HEK293 (cell line): ENCODE measurements at regions not wholly inside any gene's neighbourhood (a gene's known extent, or its start where the extent isn't known, plus 50 kb on each side); places are given as distances from the start of the nearest gene placed in this dataset.

Experiments used
- CTCF ChIA-PET: fragments of 350-600 bp; formaldehyde crosslinking; extraction: SDS; loops from one replicate; lab custom pipeline; 2021; ENCODE audit warnings: antibody characterized with exemption; lab: Yijun Ruan, JAX
- POLR2A ChIA-PET: fragments of 300-600 bp; formaldehyde crosslinking; extraction: SDS; loops from one replicate; lab custom pipeline; 2020; ENCODE audit warnings: antibody characterized with exemption, inconsistent platforms; lab: Yijun Ruan, JAX
- H3K27ac ChIP-seq: fragments of 200-500 bp; sonication (Bioruptor generic); 2 replicates; pipeline ENCODE4 v1.5.1; 2014; ENCODE audit warnings: low read depth, low read length, control low read depth, inconsistent platforms; ENCODE audit errors: extremely low read depth
- H3K36me3 ChIP-seq, 2 experiments: fragments of 200-500 bp in 1 of 2; sonication (Bioruptor generic) in 1 of 2; 1 replicate in 1 of 2; 2 replicates in 1 of 2; pipeline ENCODE4 v1.5.1; 2014 to 2017; ENCODE audit warnings: inconsistent platforms in 2 of 2, low read length in 2 of 2; ENCODE audit not compliant: control insufficient read depth in 2 of 2, insufficient read depth in 1 of 2
- H3K4me1 ChIP-seq: fragments of 200-500 bp; sonication (Bioruptor generic); 2 replicates; pipeline ENCODE4 v1.5.1; 2014; ENCODE audit warnings: mild to moderate bottlenecking, low read length, inconsistent platforms; ENCODE audit not compliant: control insufficient read depth, insufficient read depth
- H3K4me3 ChIP-seq: 2 replicates; pipeline ENCODE4 v1.5.1; 2011; ENCODE audit warnings: low read depth, mild to moderate bottlenecking, control low read depth, low read length, moderate library complexity
- H3K9me3 ChIP-seq: fragments of 200-500 bp; sonication (Bioruptor generic); 2 replicates; pipeline ENCODE4 v1.5.1; 2014; ENCODE audit warnings: low read depth, low read length, inconsistent platforms; ENCODE audit not compliant: control insufficient read depth, insufficient read depth
- KLF16 ChIP-seq: fragments of 450-650 bp; formaldehyde crosslinking; IDR thresholded peaks from 2 replicates; pipeline ENCODE4 v1.5.1; 2017; ENCODE audit warnings: missing biosample characterization, missing genetic modification characterization
- RBAK ChIP-seq: fragments of 450-650 bp; formaldehyde crosslinking; IDR thresholded peaks from 2 replicates; pipeline ENCODE4 v1.5.1; 2016; ENCODE audit warnings: missing biosample characterization, missing genetic modification characterization
- SP3 ChIP-seq: fragments of 450-650 bp; formaldehyde crosslinking; IDR thresholded peaks from 2 replicates; pipeline ENCODE4 v1.5.1; 2016; ENCODE audit warnings: missing biosample characterization, missing genetic modification characterization
- YY2 ChIP-seq: fragments of 450-650 bp; formaldehyde crosslinking; IDR thresholded peaks from 2 replicates; pipeline ENCODE4 v1.5.1; 2016; ENCODE audit warnings: missing biosample characterization, missing genetic modification characterization
- ZBTB1 ChIP-seq: fragments of 450-650 bp; formaldehyde crosslinking; IDR thresholded peaks from 2 replicates; pipeline ENCODE4 v1.5.1; 2016; ENCODE audit warnings: missing biosample characterization, missing genetic modification characterization
- ZFP37 ChIP-seq: fragments of 450-650 bp; formaldehyde crosslinking; IDR thresholded peaks from 2 replicates; pipeline ENCODE4 v1.5.1; 2016; ENCODE audit warnings: missing biosample characterization, missing genetic modification characterization
- ZNF132 ChIP-seq: fragments of 450-650 bp; formaldehyde crosslinking; IDR thresholded peaks from 2 replicates; pipeline ENCODE4 v1.5.1; 2017; ENCODE audit warnings: missing biosample characterization, missing genetic modification characterization, borderline replicate concordance
- ZNF2 ChIP-seq: fragments of 450-650 bp; formaldehyde crosslinking; IDR thresholded peaks from 2 replicates; pipeline ENCODE4 v1.5.1; 2016; ENCODE audit warnings: missing biosample characterization, missing genetic modification characterization
- ZNF311 ChIP-seq: fragments of 450-650 bp; formaldehyde crosslinking; IDR thresholded peaks from 2 replicates; pipeline ENCODE4 v1.5.1; 2017; ENCODE audit warnings: missing biosample characterization, missing genetic modification characterization, borderline replicate concordance
- ZNF48 ChIP-seq: fragments of 450-650 bp; formaldehyde crosslinking; IDR thresholded peaks from 2 replicates; pipeline ENCODE4 v1.5.1; 2016; ENCODE audit warnings: missing biosample characterization, missing genetic modification characterization
- ZNF501 ChIP-seq: fragments of 450-650 bp; formaldehyde crosslinking; IDR thresholded peaks from 2 replicates; pipeline ENCODE4 v1.5.1; 2016; ENCODE audit warnings: missing biosample characterization, missing genetic modification characterization
- ZNF530 ChIP-seq: fragments of 450-650 bp; formaldehyde crosslinking; IDR thresholded peaks from 2 replicates; pipeline ENCODE4 v1.5.1; 2016; ENCODE audit warnings: low read depth, missing biosample characterization, missing genetic modification characterization
- ZNF560 ChIP-seq: fragments of 450-650 bp; formaldehyde crosslinking; IDR thresholded peaks from 2 replicates; pipeline ENCODE4 v1.5.1; 2017; ENCODE audit warnings: missing biosample characterization, missing genetic modification characterization, borderline replicate concordance
- ZNF600 ChIP-seq: fragments of 450-650 bp; formaldehyde crosslinking; IDR thresholded peaks from 2 replicates; pipeline ENCODE4 v1.5.1; 2016; ENCODE audit warnings: missing biosample characterization, missing genetic modification characterization
- ZNF777 ChIP-seq: fragments of 450-650 bp; formaldehyde crosslinking; IDR thresholded peaks from 2 replicates; pipeline ENCODE4 v1.5.1; 2017; ENCODE audit warnings: missing biosample characterization, missing genetic modification characterization, borderline replicate concordance
- TF ChIP-seq, protein P1 (sequence below): fragments of 450-650 bp; formaldehyde crosslinking; IDR thresholded peaks from 2 replicates; pipeline ENCODE4 v1.5.1; 2016; ENCODE audit warnings: missing biosample characterization, missing genetic modification characterization
- TF ChIP-seq, protein P2 (sequence below): fragments of 450-650 bp; formaldehyde crosslinking; IDR thresholded peaks from 2 replicates; pipeline ENCODE4 v1.5.1; 2016; ENCODE audit warnings: missing biosample characterization, missing genetic modification characterization, borderline replicate concordance
- TF ChIP-seq, protein P3 (sequence below): fragments of 450-650 bp; formaldehyde crosslinking; IDR thresholded peaks from 2 replicates; pipeline ENCODE4 v1.5.1; 2016; ENCODE audit warnings: missing biosample characterization, missing genetic modification characterization
- TF ChIP-seq, protein P4 (sequence below): fragments of 450-650 bp; formaldehyde crosslinking; IDR thresholded peaks from 2 replicates; pipeline ENCODE4 v1.5.1; 2016; ENCODE audit warnings: missing biosample characterization, missing genetic modification characterization

DNA sequence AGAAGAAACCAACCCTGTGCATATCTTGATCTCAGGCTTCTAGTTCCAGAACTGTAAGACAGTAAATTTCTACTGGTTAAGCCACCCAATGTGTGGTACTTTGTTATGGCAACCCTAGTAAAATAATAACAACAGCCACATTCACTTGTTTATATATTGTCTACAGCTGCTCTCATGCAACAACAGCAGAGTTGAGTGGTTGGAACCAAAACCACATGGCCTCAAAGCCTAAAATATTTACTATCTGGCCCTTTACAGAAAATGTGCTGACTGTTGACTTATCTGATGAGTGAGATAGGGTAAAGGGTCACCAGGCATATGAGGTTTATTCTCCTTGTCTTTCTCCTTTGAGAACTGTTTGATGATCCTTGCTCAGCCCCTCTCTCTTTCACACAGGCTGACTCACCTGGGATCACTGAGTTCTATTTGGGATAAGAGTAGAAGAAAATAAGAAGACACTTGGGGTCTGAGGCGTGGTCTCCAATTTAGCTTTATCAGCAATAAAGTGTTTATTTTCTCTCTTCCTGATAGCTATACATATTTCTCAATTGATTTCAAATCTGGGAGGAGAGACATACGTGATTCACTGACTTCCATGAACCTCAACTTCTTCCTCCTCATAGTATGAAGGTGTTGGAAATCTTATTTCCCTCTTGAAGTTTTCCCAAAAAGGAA is 227.5 kb upstream of the STARD13 start:
- Histone ChIP-seq H3K4me3 (no peak overlapping the region), H3K4me1 (no peaks in the 10 kb centered on the region), H3K36me3 (no peaks in the 10 kb centered on the region), H3K9me3 (no peaks in the 10 kb centered on the region), H3K27ac (no peak overlapping the region)
- ChIA-PET CTCF (no interaction called here), POLR2A (no interaction called here)
- TF ChIP-seq RBAK (no peak), KLF16 (no peak), ZFP37 (tag by site-specific recombination) (no peak), ZNF501 (no peak), ZNF132 (tag by site-specific recombination) (no peak)
- TF ChIP-seq, protein P1, sequence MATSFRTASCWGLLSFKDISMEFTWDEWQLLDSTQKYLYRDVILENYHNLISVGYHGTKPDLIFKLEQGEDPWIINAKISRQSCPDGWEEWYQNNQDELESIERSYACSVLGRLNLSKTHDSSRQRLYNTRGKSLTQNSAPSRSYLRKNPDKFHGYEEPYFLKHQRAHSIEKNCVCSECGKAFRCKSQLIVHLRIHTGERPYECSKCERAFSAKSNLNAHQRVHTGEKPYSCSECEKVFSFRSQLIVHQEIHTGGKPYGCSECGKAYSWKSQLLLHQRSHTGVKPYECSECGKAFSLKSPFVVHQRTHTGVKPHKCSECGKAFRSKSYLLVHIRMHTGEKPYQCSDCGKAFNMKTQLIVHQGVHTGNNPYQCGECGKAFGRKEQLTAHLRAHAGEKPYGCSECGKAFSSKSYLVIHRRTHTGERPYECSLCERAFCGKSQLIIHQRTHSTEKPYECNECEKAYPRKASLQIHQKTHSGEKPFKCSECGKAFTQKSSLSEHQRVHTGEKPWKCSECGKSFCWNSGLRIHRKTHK (tag by site-specific recombination), result no peak

DNA sequence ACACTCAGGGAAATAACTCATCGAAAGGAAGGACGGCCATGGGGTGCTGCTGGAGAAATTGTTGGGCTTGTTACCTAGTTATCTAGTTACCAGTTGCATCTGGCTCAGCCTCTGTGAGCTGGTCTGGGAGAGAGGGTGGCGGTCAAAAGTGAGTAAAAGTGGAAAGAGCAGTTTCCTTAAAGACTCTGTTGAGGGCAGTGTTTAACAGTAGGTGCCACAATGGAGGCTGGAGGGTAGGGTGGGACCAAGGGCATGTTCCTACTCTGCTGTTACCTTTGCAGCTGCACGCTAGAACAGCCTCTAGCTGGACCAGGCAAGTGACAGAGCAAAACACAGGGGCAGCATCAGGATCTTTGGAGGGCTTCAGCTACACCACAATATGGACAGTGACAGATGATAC is 228.8 kb upstream of the STARD13 start:
- no peak overlapping the region for H3K4me3 ChIP-seq
- CTCF ChIA-PET, result no interaction called here
- POLR2A ChIA-PET, result no interaction called here
- no peak for TF ChIP-seq YY2 (tag by site-specific recombination)
- no peak for TF ChIP-seq ZNF530 (tag by site-specific recombination)
- TF ChIP-seq ZBTB1 (tag by site-specific recombination), result no peak
- TF ChIP-seq, protein P2, sequence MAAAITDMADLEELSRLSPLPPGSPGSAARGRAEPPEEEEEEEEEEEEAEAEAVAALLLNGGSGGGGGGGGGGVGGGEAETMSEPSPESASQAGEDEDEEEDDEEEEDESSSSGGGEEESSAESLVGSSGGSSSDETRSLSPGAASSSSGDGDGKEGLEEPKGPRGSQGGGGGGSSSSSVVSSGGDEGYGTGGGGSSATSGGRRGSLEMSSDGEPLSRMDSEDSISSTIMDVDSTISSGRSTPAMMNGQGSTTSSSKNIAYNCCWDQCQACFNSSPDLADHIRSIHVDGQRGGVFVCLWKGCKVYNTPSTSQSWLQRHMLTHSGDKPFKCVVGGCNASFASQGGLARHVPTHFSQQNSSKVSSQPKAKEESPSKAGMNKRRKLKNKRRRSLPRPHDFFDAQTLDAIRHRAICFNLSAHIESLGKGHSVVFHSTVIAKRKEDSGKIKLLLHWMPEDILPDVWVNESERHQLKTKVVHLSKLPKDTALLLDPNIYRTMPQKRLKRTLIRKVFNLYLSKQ (tag by site-specific recombination), result no peak
- no peak for TF ChIP-seq ZNF501
- no peak for TF ChIP-seq SP3 (tag by site-specific recombination)
- no peak for TF ChIP-seq ZNF2 (tag by site-specific recombination)
- TF ChIP-seq, protein P3, sequence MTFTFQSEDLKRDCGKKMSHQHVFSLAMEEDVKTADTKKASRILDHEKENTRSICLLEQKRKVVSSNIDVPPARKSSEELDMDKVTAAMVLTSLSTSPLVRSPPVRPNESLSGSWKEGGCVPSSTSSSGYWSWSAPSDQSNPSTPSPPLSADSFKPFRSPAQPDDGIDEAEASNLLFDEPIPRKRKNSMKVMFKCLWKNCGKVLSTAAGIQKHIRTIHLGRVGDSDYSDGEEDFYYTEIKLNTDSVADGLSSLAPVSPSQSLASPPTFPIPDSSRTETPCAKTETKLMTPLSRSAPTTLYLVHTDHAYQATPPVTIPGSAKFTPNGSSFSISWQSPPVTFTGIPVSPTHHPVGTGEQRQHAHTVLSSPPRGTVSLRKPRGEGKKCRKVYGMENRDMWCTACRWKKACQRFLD (tag by site-specific recombination), result no peak
- TF ChIP-seq ZNF311 (tag by site-specific recombination), result no peak
- no peak for TF ChIP-seq ZNF560 (tag by site-specific recombination)
- no peak for TF ChIP-seq ZNF600
- TF ChIP-seq ZNF48 (tag by site-specific recombination), result no peak
- TF ChIP-seq, protein P4, sequence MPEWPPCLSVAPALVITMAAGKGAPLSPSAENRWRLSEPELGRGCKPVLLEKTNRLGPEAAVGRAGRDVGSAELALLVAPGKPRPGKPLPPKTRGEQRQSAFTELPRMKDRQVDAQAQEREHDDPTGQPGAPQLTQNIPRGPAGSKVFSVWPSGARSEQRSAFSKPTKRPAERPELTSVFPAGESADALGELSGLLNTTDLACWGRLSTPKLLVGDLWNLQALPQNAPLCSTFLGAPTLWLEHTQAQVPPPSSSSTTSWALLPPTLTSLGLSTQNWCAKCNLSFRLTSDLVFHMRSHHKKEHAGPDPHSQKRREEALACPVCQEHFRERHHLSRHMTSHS (tag by site-specific recombination), result no peak
- TF ChIP-seq ZNF777 (tag by site-specific recombination), result no peak
- no peak for TF ChIP-seq KLF16
- H3K4me1 ChIP-seq, result no peaks in the 10 kb centered on the region
- no peak overlapping the region for H3K27ac ChIP-seq
- no peaks in the 10 kb centered on the region for H3K9me3 ChIP-seq
- no peaks in the 10 kb centered on the region for H3K36me3 ChIP-seq
